ENCODE measurements at regions not wholly inside any gene's neighbourhood (a gene's known extent, or its start where the extent isn't known, plus 50 kb on each side); places are given as distances from the start of the nearest gene placed in this dataset.

GRCh38 chr2:122859260-122859659, 1103.8 kb downstream of the TSN start:
- DNase-seq (ENCODE audit: low read depth) = no peak

GRCh38 chr2:122863532-122863931, 1108.1 kb downstream of the TSN start:
- DNase-seq (ENCODE audit: low read depth) = no peak

GRCh38 chr2:122864728-122865127, 1109.3 kb downstream of the TSN start:
- DNase-seq (ENCODE audit: low read depth) = no peak

GRCh38 chr2:122866095-122866494, 1110.6 kb downstream of the TSN start:
- no peak for DNase-seq (ENCODE audit: low read depth)

GRCh38 chr2:122867941-122868340, 1112.5 kb downstream of the TSN start:
- DNase-seq (ENCODE audit: low read depth) = no peak

- no peak for DNase-seq (ENCODE audit: low read depth)
Measured at GRCh38 chr2:122868646-122869275, 1113.3 kb downstream of the TSN start.

- no peak for DNase-seq (ENCODE audit: low read depth)
Measured at GRCh38 chr2:122873951-122874350, 1118.5 kb downstream of the TSN start.

GRCh38 chr2:122875091-122875865, 1119.8 kb downstream of the TSN start:
- DNase-seq (ENCODE audit: low read depth) = no peak

- no peak for DNase-seq (ENCODE audit: low read depth)
Measured at GRCh38 chr2:122883849-122884248, 1128.4 kb downstream of the TSN start.

- DNase-seq (ENCODE audit: low read depth) = no peak
Measured at GRCh38 chr2:122884889-122885288, 1129.4 kb downstream of the TSN start.

GRCh38 chr2:122885436-122885835, 1130.0 kb downstream of the TSN start:
- DNase-seq (ENCODE audit: low read depth) = no peak

- no peak for DNase-seq (ENCODE audit: low read depth)
Measured at GRCh38 chr2:122886479-122887145, 1131.2 kb downstream of the TSN start.

- no peak for DNase-seq (ENCODE audit: low read depth)
Measured at GRCh38 chr2:122899614-122900013, 1125.5 kb upstream of the CNTNAP5 start.

- no peak for DNase-seq (ENCODE audit: low read depth)
Measured at GRCh38 chr2:122905431-122905830, 1119.7 kb upstream of the CNTNAP5 start.

- no peak for DNase-seq (ENCODE audit: low read depth)
Measured at GRCh38 chr2:122908159-122908558, 1116.9 kb upstream of the CNTNAP5 start.

- DNase-seq (ENCODE audit: low read depth) = no peak
Measured at GRCh38 chr2:122927197-122927596, 1097.9 kb upstream of the CNTNAP5 start.

GRCh38 chr2:122927710-122928557, 1097.2 kb upstream of the CNTNAP5 start:
- DNase-seq (ENCODE audit: low read depth) = no peak

- no peak for DNase-seq (ENCODE audit: low read depth)
Measured at GRCh38 chr2:122929347-122929746, 1095.7 kb upstream of the CNTNAP5 start.

GRCh38 chr2:122935506-122935905, 1089.6 kb upstream of the CNTNAP5 start:
- no peak for DNase-seq (ENCODE audit: low read depth)

- no peak for DNase-seq (ENCODE audit: low read depth)
Measured at GRCh38 chr2:122939796-122940195, 1085.3 kb upstream of the CNTNAP5 start.

GRCh38 chr2:122949523-122949922, 1075.6 kb upstream of the CNTNAP5 start:
- no peak for DNase-seq (ENCODE audit: low read depth)

- no peak for DNase-seq (ENCODE audit: low read depth)
Measured at GRCh38 chr2:122955776-122956175, 1069.3 kb upstream of the CNTNAP5 start.

Data from LHCN-M2 (cell line).